Glomerular visceral epithelial cell (primary cell): ENCODE measurements at regions not wholly inside any gene's neighbourhood (a gene's known extent, or its start where the extent isn't known, plus 50 kb on each side); places are given as distances from the start of the nearest gene placed in this dataset.
A peak's percentile ranks its signal among the peaks of the same experiment; 100 is the strongest.

Experiments used
- DNase-seq: peaks from one replicate; pipeline ENCODE4 v3.0.0-alpha.2; 2016; ENCODE audit errors: extremely low spot score

GRCh38 chr9:89745601-89746376, 141.0 kb downstream of the GADD45G start:
- DNase-seq: no peak

GRCh38 chr9:89746385-89747116, 141.7 kb downstream of the GADD45G start:
- DNase-seq: no peak

GRCh38 chr9:89747596-89747995, 142.8 kb downstream of the GADD45G start:
- no peak for DNase-seq

GRCh38 chr9:89748021-89748670, 143.3 kb downstream of the GADD45G start:
- DNase-seq: no peak

- DNase-seq: no peak
Observed at GRCh38 chr9:89748831-89749499, 144.2 kb downstream of the GADD45G start.

- DNase-seq: peak; percentile 15
Observed at GRCh38 chr9:89749500-89750116, 144.8 kb downstream of the GADD45G start.

- no peak for DNase-seq
Observed at GRCh38 chr9:89750117-89750791, 145.4 kb downstream of the GADD45G start.

GRCh38 chr9:89751079-89751825, 146.4 kb downstream of the GADD45G start:
- no peak for DNase-seq

- no peak for DNase-seq
Observed at GRCh38 chr9:89752154-89752553, 147.3 kb downstream of the GADD45G start.

GRCh38 chr9:89753472-89754055, 148.8 kb downstream of the GADD45G start:
- DNase-seq: no peak

- DNase-seq: no peak
Observed at GRCh38 chr9:89754193-89754592, 149.4 kb downstream of the GADD45G start.

- no peak for DNase-seq
Observed at GRCh38 chr9:89755821-89756220, 151.0 kb downstream of the GADD45G start.

- DNase-seq: no peak
Observed at GRCh38 chr9:89756891-89757537, 152.2 kb downstream of the GADD45G start.

- DNase-seq: no peak
Observed at GRCh38 chr9:89757776-89758528, 153.1 kb downstream of the GADD45G start.

GRCh38 chr9:89759572-89759971, 154.8 kb downstream of the GADD45G start:
- DNase-seq: no peak

- no peak for DNase-seq
Observed at GRCh38 chr9:89760123-89760522, 155.3 kb downstream of the GADD45G start.

GRCh38 chr9:89764217-89764616, 159.4 kb downstream of the GADD45G start:
- DNase-seq: no peak

GRCh38 chr9:89765211-89765946, 160.6 kb downstream of the GADD45G start:
- no peak for DNase-seq
